Stimulated activated CD4-positive, alpha-beta T cell treated with anti-CD3 and anti-CD28 coated beads, Interleukin-15, amount 100 ng/mL, for 24 hours (primary cell): ENCODE measurements at regions not wholly inside any gene's neighbourhood (a gene's known extent, or its start where the extent isn't known, plus 50 kb on each side); places are given as distances from the start of the nearest gene placed in this dataset.

Experiments used
- DNase-seq: peaks from one replicate; pipeline ENCODE4 v3.0.0-alpha.2; 2020

DNA sequence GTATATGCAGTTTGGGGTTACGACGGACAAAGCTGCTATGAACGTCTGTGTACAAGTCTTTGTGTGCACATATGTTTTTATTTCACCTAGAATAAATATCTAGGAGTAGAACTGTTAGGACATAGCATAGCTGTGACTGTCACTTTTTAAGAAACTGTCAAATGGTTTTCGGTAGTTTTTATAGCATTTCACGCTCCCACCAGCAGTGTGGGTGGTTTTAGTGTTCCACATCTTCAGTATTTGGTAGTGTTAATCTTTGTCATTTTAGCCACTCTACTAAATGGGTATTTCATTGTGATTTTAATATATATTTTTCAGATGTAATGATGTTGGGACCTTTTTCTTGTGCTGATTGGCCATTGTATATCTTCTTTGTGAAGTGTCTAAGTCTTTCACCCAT is 109.1 kb upstream of the BCAT1 start:
- DNase-seq = no peak

DNA sequence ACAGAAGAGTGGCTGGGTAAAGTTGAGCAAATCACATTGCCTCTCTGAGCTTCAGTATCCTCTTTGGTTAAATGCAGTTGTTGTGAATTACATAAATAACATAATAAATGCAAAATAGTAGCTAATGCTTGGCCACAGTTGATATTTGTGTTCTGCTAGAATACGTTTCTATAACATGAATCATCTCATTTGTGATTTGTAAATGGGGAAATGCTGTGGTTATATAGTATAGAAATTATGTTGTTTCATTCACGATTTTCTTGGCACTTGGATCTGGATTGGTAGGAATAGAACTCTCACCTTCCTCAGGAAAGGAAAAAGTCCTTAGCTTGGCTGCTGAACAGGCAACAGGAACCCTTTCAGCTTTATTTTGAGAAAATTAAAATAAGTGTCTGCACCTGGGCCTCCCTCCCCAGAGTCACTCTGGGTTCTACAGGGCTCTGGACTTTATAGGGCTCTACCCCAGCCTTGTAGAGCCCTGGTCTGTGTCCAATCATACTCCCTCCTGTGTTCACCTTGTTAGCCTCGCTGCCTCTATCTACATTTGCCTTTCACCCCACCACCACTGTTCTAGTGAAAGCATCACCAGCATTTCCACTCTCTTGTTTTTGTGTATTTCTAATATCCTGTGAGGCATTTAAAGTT is 107.7 kb upstream of the BCAT1 start:
- DNase-seq = no peak

DNA sequence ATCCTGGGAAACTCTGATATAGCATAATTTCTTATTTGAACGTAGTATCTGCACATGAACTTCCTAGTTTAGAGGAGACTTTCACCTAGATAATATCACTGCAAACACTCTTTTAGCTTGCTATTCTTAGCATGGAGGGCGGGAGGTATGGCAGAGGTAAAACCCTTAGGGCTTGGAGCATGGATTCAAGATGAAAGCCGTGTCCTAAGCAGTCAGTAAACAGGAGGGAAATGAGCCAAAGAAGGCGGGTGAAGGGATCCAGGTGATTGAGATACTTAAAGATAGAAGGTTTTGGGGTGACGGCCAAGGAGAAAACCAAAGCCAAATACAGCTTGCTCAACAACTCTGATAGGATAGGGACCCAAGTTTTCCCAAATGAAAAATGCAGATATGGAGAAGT is 107.1 kb upstream of the BCAT1 start:
- no peak for DNase-seq

DNA sequence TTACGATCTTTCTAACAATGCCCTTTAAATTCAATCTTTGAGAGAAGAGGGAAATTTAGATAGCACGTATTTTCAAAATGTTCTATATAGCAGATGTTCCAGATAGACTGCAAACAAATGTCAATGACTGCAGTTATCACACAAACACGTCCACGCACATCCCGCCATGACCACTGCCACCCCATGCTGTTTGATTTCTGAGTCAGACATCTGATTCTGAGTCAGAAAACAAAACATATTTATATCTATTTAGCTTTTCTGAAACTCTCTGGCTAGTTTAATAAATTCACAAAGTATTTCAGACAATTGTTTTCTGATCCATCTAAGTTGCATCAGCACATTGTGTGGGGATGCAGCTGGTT is 105.9 kb upstream of the BCAT1 start:
- DNase-seq = peak; percentile 73

DNA sequence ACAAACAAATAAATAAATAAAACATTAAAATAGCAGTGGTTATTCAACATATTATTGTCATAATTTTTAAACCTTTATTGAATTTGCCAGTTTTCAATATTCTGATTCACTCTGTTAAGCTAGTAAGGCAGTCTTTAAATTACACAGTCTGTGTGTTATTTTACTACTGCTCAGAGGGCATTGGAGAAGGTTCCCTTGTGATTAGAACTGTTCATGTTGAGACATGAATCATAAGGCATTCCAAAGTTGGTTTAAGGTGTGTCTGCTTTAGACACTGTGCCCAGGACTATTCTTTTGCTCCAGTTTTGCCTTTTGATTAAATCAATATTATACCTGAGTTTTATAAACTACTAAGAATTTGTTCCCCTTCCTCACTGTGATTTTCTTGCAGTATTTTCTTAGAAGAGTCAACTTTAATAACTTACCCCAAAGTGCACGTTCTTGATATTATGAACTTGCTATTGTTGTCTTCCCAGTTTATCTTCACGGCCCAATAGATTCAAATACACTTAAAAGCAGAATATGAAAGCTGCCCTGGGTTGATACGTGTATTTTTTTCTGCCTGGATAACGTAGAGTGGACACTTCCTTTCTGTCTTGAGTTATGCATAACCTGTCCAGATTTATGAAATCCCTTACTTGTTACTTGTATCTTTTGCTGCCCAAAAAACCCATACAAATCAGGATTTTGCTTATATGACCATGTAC is 105.3 kb upstream of the BCAT1 start:
- DNase-seq = no peak

DNA sequence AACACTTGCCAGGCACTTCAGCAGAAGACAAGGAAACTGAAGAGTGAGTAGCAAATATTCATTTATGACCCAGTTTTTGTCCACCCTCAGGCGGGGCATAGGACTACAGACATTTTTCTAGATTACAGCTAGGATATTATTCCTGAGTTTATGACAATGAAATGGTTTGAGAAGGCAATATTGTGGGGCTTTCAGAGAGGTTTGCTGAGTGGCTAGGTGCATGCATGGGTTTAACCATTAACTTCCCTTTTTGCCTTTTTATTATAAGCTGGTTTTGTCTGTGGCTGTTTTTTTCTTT is 104.0 kb upstream of the BCAT1 start:
- no peak for DNase-seq

DNA sequence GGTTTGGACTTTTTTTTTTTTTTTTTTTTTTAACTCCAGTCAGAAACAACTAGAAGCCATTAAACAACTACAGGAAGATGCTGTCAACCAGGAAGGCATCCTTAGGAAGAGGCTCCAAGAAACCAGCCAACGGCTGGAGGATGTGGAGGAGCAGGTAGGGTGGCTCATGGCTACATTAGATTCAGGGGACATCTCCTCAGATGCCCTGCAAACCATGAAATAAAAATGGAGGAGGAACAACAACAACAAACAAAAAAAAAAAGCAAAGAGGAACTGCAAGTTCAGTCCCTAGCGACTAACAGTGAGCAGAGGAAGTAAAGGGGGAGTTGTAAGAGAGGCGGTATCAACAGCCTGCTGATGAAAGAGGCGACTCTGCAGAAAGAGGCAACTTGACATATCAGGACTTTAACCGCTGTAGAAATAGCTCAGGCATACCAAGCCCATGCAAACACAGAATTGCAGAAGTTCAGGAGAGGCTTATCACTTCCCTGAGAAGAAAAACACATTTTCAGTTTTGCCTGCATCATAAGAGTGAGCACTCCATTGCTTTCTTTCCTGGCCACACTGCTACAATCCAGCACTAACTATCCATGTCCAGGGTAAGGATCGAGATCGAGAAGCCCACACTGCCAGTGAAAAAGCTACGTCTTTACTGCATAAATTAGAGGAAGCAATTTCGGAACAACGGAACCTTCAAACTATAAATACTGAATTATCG is 103.5 kb upstream of the BCAT1 start:
- peak; percentile 21 for DNase-seq

DNA sequence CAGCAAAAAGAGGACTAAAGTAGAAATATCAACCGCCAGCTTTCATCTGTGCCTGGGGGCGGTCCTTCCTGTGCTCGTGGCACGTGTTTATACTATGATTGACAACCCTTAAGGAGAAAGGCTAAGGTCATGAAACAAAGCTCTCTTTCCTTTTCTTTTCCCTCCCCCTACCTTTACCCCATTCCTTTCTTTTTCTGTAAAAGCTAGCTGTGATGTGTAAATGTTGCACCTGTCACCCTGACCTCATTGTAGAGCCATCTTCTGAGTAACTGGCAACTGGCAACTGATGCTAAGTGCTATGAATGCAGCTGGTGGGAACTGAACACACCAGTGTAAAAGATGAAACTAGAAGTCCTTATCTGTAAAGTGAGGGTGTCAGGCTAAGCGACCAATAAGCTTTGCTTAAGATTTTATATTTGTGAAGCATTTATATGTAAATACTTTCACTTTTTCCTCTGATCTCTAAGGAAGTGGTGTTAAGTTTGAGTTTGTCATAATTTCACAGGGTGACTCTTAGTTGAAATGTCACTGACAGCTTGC is 102.8 kb upstream of the BCAT1 start:
- peak; percentile 68 for DNase-seq

DNA sequence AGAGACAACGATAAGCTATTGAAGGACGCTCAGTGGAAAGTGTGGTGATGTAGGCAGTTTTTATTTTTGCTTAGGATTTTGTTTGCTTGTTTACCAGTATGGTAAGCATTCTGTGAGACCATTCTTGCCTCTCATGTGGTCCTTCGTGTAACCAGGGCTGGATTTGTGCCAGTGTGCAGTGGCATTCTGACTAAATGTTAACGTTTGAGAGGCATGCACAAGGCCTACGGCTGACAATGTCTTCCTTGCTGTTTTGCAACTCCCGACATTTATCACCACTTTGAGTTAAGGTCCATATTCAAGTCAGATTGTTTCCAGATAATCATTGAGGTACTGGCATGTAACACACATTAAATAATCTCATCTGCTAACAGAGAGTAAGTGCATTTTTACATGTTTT is 102.3 kb upstream of the BCAT1 start:
- DNase-seq = peak; percentile 17

DNA sequence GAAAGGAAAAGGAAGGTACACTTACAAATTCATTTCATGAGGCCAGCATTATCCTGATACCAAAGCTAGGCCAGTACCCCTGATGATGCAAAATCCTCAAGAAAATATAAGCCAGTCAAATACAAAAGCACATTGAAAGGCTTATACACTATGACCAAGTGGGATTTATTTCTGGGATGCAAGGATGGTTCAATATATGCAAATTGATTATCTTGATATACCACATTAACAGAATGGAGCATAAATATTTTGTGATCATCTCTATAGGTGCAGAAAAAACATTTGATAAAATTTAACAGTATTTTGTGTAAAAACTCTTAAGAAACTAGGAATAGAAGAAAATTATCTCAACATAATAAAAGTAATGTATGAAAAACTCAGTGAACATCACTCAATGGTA is 97.0 kb upstream of the BCAT1 start:
- DNase-seq = no peak

DNA sequence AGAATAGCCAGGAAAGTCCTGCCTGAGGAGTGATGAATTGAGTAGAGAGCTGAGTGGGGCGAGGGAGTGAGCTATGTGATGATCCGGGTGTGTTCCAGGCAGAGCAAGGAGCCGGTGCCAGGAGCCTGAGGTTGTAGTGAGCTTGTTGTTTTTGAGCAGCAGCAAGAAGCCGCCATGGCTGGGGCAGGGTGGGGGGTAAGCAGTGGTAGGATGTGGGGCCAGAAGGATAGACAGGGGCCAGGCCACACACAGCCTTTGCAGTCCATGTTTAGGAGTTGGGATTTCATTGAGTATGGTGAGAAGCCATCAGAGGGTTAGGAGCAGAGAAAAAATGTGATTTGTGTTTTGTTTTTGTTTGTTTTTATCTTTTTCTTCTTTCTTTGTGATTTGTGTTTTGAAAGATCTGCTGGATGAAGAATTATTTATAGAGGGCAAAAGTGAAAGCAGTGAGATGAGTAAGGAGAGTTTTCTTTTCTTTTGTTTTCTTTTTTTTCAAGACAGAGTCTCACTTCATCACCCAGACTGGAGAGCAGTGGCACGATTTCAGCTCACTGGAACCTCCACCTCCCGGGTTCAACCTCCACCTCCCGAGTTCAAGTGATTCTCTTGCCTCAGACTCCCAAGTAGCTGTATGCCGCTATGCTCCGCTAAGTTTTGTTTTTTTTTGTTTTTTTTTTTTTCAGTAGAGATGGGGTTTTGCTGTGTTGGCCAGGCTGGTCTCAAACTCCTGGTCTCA is 92.3 kb upstream of the BCAT1 start:
- DNase-seq = no peak

DNA sequence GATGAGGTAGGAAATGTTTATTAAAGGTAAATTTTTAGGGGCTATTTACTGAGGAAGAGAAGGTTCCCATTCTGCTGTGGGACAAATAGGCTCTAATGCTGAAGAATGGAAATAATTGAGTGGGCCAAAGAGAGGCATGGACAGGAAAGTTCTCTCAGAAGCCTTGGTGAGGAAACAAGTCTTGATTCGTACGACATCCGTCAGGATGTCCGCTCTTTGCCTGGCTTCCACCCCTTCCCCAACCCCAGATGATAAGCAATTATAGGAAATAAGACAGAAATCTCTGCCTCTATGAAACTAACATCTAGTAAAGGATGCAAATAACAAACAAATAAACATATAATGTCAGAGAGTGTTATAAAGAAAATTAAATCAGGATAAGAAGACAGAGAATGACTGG is 91.7 kb upstream of the BCAT1 start:
- no peak for DNase-seq

DNA sequence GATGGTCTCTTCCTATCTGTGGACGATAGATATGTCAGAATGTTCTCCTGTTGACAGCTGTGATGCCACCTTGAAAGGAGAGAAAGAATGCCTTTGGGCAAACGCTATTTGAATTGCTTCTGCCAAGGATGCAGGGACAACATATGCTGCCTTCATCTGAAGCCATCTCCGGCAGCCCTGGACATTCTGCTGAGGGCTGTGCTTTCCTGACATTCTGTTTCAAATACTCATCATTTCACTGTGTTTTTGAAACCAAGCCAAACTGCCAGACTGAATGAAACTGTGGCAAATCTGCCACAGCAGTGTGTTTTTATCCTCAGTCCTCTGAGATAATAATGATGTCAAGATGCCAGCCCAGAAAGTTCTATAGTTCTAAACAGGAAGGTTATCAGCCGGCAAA is 85.8 kb upstream of the BCAT1 start:
- no peak for DNase-seq

DNA sequence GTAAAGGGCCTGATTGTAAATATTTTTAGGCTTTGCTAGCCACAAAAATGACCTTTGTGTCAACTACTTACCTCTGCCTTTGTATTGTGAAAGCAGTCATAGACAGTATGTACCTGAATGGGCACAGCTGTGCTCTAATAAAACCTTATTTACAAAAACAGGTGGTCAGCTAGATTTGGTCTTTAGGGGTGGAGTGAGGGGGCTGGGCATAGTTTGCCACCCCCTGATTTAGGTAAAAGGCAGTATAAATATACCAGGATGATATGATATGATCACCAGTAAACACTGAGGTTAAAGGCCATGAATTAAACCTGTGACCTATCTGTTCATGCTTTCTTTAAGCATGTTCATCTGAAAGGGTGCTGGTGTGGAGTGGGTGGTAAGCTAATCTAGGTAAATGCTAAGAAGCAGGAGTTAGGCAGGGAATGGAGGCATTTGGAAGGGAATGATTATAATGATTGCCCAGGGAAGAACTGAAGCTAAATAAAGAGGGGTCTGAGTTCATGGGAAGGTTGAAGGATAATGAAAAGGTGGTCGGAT is 77.1 kb upstream of the BCAT1 start:
- DNase-seq = no peak

DNA sequence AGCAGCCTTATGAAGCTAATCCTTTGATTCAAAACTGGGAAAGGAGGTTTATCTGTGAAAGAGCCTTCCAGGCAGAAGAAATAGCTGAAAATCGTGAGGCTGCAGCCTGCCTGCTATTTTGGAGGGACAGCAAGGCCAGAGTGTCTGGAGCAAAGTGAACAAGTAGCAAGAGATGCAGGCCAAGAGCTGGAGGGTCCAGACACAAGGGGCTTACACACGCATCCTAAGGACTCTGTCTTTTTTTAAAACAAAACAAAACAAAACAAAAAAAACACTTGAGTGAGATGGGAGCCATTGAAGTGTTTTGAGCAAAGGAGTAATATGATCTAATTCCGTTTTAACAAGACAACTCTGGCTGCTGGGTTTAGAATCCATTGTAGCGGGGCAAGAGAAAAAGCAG is 76.4 kb upstream of the BCAT1 start:
- DNase-seq = no peak

DNA sequence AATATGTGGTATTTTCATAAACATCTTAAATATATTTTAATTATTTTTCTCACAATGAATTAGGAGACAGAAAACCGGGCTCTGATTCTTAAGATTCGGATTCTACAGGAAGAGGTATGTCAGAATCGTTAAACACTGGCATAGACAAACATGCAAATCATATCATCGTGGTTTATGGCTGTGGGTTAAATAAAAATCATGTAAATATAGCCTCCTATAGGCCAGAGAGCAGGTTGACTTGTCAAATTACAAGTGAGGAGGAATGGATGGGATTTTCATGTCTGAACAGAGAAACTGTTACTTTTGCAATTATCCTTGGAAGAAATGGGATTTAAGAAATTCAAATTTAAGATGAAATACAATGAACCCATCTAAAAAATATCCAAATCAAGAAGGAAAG is 74.9 kb upstream of the BCAT1 start:
- no peak for DNase-seq

DNA sequence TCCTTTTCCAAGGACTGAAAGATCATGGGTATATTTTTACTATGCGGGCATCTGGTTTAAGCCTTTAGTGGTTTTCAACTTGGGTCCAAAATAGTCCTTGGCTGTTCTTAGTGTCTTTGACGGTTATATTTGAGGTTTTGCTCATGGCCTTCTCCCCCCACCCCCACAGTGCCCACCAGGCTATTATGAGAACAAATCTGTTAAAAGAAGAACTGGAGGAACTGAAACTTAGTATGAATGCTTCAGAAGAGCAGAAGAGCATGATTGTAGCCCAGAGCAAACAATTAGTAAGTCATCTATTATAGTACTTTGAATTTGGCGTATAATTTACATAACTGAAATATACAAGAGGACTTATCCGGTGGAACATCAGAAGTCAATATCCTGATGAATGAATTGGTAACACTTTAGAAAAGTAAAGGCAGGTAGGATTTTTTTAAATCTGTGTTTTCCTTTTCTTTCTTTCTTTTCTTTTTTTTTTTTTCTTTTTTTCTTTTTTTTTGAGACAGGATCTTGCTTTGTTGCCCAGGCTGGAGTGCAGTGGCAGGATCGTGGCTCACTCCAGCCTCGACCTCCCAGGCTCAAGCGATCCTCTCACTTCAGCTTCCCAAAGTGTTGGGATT is 71.8 kb upstream of the BCAT1 start:
- no peak for DNase-seq

DNA sequence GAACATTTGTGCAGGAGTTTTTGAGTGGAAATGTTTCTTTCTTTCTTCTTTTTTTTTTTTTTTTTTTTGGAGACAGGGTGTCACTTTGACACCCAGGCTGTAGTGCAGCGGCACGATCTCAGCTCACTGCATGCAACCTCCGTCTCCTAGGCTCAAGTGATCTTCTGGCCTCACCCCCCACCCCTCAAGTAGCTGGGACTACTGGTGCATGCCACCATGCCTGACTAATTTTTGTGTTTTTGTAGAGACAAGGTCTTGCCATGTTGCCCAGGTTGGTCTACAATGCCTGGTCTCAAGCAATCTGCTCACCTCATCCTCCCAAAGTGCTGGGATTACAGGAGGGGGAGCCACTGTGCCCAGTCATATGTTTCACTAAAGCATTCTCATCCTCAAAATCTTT is 69.2 kb upstream of the BCAT1 start:
- no peak for DNase-seq

DNA sequence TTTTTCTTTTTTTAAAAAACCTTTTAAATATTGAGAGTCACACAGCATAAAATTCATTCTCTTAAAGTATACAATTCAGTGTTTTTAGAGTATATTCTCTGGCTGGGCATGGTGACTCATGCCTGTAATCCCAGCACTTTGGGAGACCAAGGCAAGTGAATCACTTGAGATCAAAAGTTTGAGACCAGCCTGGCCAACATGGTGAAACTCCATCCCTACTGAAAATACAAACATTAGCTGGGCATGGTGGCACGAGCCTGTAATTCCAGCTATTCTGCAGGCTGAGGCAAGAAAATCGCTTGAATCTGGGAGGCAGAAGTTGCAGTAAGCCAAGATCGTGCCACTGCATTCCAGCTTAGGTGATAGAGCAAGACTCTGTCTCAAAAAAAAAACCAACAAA is 68.4 kb upstream of the BCAT1 start:
- DNase-seq = no peak

DNA sequence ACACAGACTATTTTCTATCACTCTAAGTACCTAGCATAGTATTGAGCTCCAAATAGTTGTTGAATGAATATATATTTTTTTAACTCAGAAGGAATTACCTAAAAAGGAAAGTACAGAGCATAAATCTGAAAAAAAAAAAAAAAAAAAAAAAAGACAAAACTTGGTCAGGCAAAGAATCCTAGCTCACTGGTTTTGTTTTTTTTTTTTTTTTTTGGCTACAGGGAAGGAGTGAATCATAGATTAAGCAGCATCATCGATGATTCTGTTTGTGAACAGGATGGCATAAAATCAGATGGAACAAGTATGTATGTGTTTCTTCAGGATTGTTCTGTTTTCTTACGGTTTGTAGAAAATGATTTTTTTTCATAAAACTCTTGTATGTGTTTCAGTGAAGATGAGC is 66.1 kb upstream of the BCAT1 start:
- no peak for DNase-seq

DNA sequence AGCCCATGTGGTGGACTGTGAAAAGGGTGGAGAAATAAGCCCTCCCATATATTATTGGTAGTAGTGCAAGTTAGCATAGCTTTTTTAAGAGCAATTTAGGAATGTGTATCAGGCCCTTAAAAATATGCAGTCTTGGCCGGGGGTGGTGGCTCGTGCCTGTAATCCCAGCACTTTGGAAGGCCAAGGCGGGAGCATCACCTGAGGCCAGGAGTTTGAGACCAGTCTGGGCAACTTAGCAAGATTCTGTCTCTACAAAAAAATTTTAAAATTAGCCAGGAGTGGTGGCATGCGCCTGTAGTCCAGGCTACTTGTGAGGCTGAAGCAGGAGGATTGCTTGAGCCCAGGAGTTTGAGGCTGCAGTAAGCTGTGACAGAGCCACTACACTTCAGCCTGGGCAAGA is 64.2 kb upstream of the BCAT1 start:
- DNase-seq = no peak

DNA sequence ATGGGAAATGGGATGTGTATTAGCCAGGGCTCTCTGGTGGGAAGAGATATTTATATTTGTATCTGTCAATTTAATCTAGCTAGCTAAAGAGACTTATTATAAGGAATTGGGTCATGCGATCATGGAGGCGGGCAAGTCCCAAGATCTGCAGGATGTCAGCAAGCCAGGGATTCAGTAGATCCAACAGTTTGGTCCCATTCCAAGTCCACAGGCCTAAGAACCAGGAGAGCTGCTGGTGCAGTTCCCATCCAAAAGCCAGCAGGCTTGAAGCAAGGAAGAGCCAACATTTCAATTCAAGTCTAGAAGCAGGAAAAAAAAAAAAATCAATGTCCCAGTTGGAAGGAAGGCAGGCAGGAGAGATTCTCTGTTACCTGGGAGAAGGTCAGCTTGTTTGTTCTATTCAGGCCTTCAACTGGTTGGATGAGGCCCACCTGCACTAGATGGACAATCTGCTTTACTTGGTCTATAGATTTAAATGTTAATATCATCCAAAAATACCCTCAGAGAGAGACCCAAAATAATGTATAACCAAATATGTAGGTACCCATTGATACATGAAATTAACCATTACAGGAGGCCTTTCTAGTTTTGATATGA is 60.7 kb upstream of the BCAT1 start:
- DNase-seq = no peak

DNA sequence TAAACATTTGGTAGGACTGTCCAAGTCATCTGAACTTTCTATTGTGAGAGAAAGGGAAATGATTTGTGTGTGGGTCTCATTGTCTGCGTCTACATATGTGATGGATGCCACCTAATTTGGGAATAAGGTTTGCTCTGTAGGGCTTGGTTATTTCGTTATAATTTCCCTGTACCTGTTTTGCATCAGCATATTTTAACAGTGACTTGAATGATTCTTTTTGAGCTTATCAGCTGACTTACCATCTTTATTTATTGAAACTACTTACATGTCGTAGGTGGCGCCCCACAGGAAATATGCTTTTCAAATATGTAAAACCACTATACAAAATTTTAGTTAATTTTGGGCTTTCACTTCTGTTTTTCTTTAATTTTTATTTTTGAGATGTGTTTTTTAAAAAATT is 56.5 kb upstream of the BCAT1 start:
- no peak for DNase-seq
